T-cell (primary cell): ENCODE measurements at regions not wholly inside any gene's neighbourhood (a gene's known extent, or its start where the extent isn't known, plus 50 kb on each side); places are given as distances from the start of the nearest gene placed in this dataset.

Experiments
- ATAC-seq, 4 experiments: fragments of 200-7000 bp in 3 of 4; fragments of 150-1000 bp in 1 of 4; cut with Tn5 transposase; replicated peaks in 1 of 4; 1 replicate in 3 of 4; 2 replicates in 1 of 4; pipeline ENCODE4 v1.10.0; 2021; ENCODE audit warnings: moderate library complexity in 3 of 4, mild to moderate bottlenecking in 2 of 4, moderate number of reproducible peaks in 1 of 4
- CTCF ChIA-PET, 2 donors: fragments of 300-600 bp; sonication (Branson Sonifier 250); formaldehyde crosslinking; loops; one replicate each; lab custom pipeline; 2022; ENCODE audit warnings: antibody characterized with exemption in 2 of 2; lab: Charles Lee
- POLR2A ChIA-PET, 2 donors: fragments of 300-600 bp; sonication (Branson Sonifier 250); formaldehyde crosslinking; loops; one replicate each; lab custom pipeline; 2022; ENCODE audit warnings: antibody characterized with exemption in 2 of 2; lab: Charles Lee
- DNase-seq, 35 experiments: peaks; one replicate each; pipeline versions ENCODE4 v3.0.0 to v3.0.0-alpha.2; 2013 to 2023
- H3K27ac ChIP-seq: one replicate; pipeline ENCODE4 v1.5.1; 2013; ENCODE audit warnings: low read length
- H3K27me3 ChIP-seq, 2 experiments: replicated peaks in 1 of 2; 1 replicate in 1 of 2; 2 replicates in 1 of 2; pipeline versions ENCODE4 v1.6.1 to v1.7.0; 2013; ENCODE audit warnings: low read length in 1 of 2, mixed read lengths in 1 of 2; ENCODE audit not compliant: control insufficient read depth in 2 of 2, insufficient read depth in 2 of 2; ENCODE audit errors: extremely low read depth in 1 of 2
- H3K36me3 ChIP-seq, 2 donors: 1 replicate in 1 of 2; 2 replicates in 1 of 2; pipeline versions ENCODE4 v1.6.1 to v1.7.0; 2013; ENCODE audit warnings: low read length in 1 of 2; ENCODE audit not compliant: control insufficient read depth in 2 of 2, insufficient read depth in 1 of 2; ENCODE audit errors: extremely low read depth in 1 of 2
- H3K4me1 ChIP-seq, 2 experiments: 1 replicate in 1 of 2; 2 replicates in 1 of 2; pipeline versions ENCODE4 v1.6.1 to v1.7.0; 2013; ENCODE audit warnings: low read length in 2 of 2, mixed read lengths in 1 of 2; ENCODE audit not compliant: insufficient read depth in 2 of 2, control insufficient read depth in 1 of 2; ENCODE audit errors: extremely low read depth in 1 of 2
- H3K4me3 ChIP-seq, 2 donors: 1 replicate in 1 of 2; 2 replicates in 1 of 2; pipeline versions ENCODE4 v1.5.1 to v1.7.0; 2013; ENCODE audit warnings: mild to moderate bottlenecking in 2 of 2, low read length in 1 of 2, moderate library complexity in 1 of 2; ENCODE audit not compliant: control insufficient read depth in 1 of 2; ENCODE audit errors: extremely low read depth in 1 of 2
- H3K9me3 ChIP-seq: 2 replicates; pipeline ENCODE4 v1.7.0; 2013
- H3K27ac Mint-ChIP-seq, 2 donors: one replicate each; pipeline ENCODE4 v1.8.0; 2020 to 2021; ENCODE audit warnings: mild to moderate bottlenecking in 2 of 2, mixed read lengths in 2 of 2
- H3K27me3 Mint-ChIP-seq, 2 donors: one replicate each; pipeline ENCODE4 v1.8.0; 2021 to 2022; ENCODE audit warnings: mixed read lengths in 2 of 2
- H3K36me3 Mint-ChIP-seq: one replicate; pipeline ENCODE4 v1.8.0; 2021; ENCODE audit warnings: mixed read lengths
- H3K4me1 Mint-ChIP-seq, 3 donors: one replicate each; pipeline ENCODE4 v1.8.0; 2020 to 2022; ENCODE audit warnings: mixed read lengths in 3 of 3, mild to moderate bottlenecking in 1 of 3
- H3K4me3 Mint-ChIP-seq, 3 donors: one replicate each; pipeline ENCODE4 v1.8.0; 2020 to 2022; ENCODE audit warnings: mild to moderate bottlenecking in 3 of 3, mixed read lengths in 3 of 3, moderate library complexity in 3 of 3
- H3K9me3 Mint-ChIP-seq, 3 donors: one replicate each; pipeline ENCODE4 v1.8.0; 2020 to 2022; ENCODE audit warnings: mixed read lengths in 3 of 3
- WGBS: methylation state at CpG from one replicate; pipeline ENCODE4 v1.1.5; 2013; ENCODE audit warnings: missing lambda C conversion rate; ENCODE audit not compliant: insufficient coverage; 5-methylcytosine and 5-hydroxymethylcytosine counted together

DNA sequence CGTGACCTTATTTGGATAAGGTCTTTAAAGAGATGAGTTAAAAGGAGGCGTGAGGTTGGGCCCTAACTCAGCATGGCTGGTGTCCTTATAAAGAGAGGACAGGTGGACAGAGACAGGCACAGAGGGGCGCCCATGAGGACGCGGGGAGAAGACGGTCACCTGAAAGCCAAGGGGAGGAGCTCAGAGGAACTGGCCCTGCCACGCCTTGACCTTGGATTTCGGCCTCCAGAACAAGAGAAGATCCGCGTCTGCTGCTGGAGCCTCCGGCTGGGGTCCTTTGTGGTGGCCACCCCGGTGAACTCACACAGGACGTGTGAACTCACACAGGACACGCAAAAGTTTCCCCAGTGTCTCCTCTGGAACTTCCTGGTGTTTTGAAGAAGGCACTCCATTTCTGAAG, 122.7 kb downstream of the SIK1 start:
- Mint-ChIP-seq H3K27me3 (peaks cover 5 to 19% of the 10 kb centered on the region in 2 donors), H3K4me1 (peaks cover 0 to 2% (median 0%) of the 10 kb centered on the region in 3 donors), H3K27ac (no peak overlapping the region), H3K4me3 (no peak overlapping the region), H3K36me3 (no peaks in the 10 kb centered on the region), H3K9me3 (no peaks in the 10 kb centered on the region)
- CTCF ChIA-PET: no interaction called here
- Histone ChIP-seq H3K36me3 (no peaks in the 10 kb centered on the region), H3K4me1 (no peaks in the 10 kb centered on the region), H3K9me3 (no peaks in the 10 kb centered on the region), H3K27ac (no peak overlapping the region), H3K4me3 (no peak overlapping the region), H3K27me3 (peaks cover 0 to 34% of the 10 kb centered on the region in 2 experiments)
- ATAC-seq (no peak), DNase-seq (no peak)
- 88% methylated on average over 14 of the region's 14 CpGs for WGBS
- POLR2A ChIA-PET: no interaction called here

DNA sequence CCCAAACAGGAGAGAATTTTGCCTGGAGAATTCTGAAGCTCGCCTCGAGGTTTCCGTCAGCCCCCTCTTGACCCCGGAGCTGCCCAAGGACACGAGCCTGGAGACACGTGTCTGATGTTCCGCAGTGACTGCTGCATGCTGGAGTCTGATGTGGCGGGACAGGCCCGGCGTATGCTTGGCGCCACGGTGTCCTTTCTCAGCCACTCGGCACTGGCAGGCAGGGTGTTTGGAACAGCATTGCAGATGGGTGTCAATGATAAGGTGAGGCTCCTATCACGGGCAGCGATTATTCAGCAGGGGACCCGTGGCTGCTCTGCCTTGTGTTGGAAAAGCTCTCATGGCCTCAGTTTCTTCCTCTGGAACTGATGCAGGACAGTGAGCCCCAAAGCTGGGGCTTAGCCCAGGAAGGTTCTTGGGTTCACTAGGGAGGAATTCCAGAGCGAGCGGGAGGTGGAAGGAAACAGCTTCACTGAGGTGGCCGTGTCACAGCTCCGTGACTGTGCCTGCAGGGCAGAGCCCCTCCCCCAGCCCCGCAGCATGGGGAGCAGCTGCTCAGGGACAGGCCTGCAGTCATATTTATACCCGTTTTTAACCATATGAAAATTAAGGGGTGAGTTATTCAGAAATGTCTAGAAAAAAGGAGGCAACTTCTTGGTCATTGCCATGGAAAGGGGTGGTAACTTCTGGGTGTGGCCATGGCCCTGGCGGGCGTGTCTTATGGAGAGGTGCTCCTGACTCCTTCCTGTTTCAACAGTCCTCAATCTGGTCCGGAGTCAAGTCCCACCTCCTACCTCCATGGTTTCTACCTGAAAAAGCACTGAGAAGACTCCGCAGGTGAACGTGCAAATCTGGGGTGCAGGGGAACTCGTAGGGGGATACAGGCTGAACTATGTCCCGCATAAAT, 123.4 kb downstream of the SIK1 start:
- Histone ChIP-seq H3K27ac (no peak overlapping the region), H3K9me3 (no peaks in the 10 kb centered on the region), H3K4me1 (no peaks in the 10 kb centered on the region), H3K36me3 (no peaks in the 10 kb centered on the region), H3K27me3 (peaks cover 0 to 37% of the 10 kb centered on the region in 2 experiments), H3K4me3 (no peak overlapping the region)
- Mint-ChIP-seq H3K27me3 (peaks cover 9 to 20% of the 10 kb centered on the region in 2 donors), H3K27ac (no peak overlapping the region), H3K9me3 (no peaks in the 10 kb centered on the region), H3K4me3 (no peak overlapping the region), H3K36me3 (no peaks in the 10 kb centered on the region), H3K4me1 (peaks cover 0 to 2% (median 0%) of the 10 kb centered on the region in 3 donors)
- 68% methylated on average over 24 of the region's 29 CpGs for WGBS
- no peak for ATAC-seq
- POLR2A ChIA-PET: no interaction called here
- no peak for DNase-seq
- CTCF ChIA-PET: no interaction called here

DNA sequence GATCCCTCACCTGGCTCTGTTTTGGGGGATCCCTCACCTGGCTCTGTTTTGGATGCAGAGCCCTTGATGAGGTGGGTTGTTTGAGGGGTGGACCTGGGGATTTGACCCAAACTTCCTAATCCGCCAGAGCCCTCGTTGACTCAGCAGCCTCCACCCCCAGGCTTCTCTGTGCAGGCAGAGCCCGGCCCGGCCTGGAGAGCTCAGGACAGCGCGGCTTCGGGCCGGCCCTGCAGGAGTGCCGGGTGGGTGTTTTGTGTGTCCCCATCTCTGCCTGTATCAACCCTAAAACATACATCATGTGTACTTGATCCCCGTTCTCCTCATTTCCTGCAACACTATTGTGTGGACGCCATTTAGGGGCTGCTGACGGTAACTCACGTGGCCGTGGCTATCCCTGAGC, 124.2 kb downstream of the SIK1 start:
- H3K27ac Mint-ChIP-seq: no peak overlapping the region
- no peak overlapping the region for H3K27ac ChIP-seq
- 82% methylated on average over 14 of the region's 14 CpGs for WGBS
- no peaks in the 10 kb centered on the region for H3K36me3 Mint-ChIP-seq
- H3K4me1 ChIP-seq: no peaks in the 10 kb centered on the region
- no peaks in the 10 kb centered on the region for H3K36me3 ChIP-seq
- no peak for DNase-seq
- peaks cover 0 to 2% (median 0%) of the 10 kb centered on the region in 3 donors for H3K4me1 Mint-ChIP-seq
- no peak overlapping the region for H3K4me3 Mint-ChIP-seq
- ATAC-seq: no peak
- peaks cover 0 to 43% of the 10 kb centered on the region in 2 experiments for H3K27me3 ChIP-seq
- CTCF ChIA-PET: no interaction called here
- no peak overlapping the region for H3K4me3 ChIP-seq
- POLR2A ChIA-PET: no interaction called here
- H3K9me3 ChIP-seq: no peaks in the 10 kb centered on the region
- peaks cover 9 to 21% of the 10 kb centered on the region in 2 donors for H3K27me3 Mint-ChIP-seq
- H3K9me3 Mint-ChIP-seq: no peaks in the 10 kb centered on the region

GRCh38 chr21:43302062-43302700, 124.8 kb downstream of the SIK1 start:
- H3K27ac ChIP-seq: no peak overlapping the region

GRCh38 chr21:43301409-43302061, 125.4 kb downstream of the SIK1 start:
- Mint-ChIP-seq H3K9me3 (no peaks in the 10 kb centered on the region), H3K27ac (no peak overlapping the region), H3K4me1 (no peaks in the 10 kb centered on the region), H3K4me3 (no peak overlapping the region), H3K36me3 (no peaks in the 10 kb centered on the region), H3K27me3 (peaks cover 12 to 21% of the 10 kb centered on the region in 2 donors)
- no peaks in the 10 kb centered on the region for H3K36me3 ChIP-seq
- no peaks in the 10 kb centered on the region for H3K9me3 ChIP-seq
- H3K4me3 ChIP-seq: no peak overlapping the region
- CTCF ChIA-PET: no interaction called here
- peaks cover 0 to 45% of the 10 kb centered on the region in 2 experiments for H3K27me3 ChIP-seq
- WGBS: 79% methylated on average over 16 of the region's 19 CpGs
- H3K4me1 ChIP-seq: no peaks in the 10 kb centered on the region
- ATAC-seq: no peak
- POLR2A ChIA-PET: no interaction called here
- H3K27ac ChIP-seq: no peak overlapping the region
- DNase-seq: no peak

More at GRCh38 chr21:43302062-43302700, 124.8 kb downstream of the SIK1 start:
- 87% methylated on average over 14 of the region's 23 CpGs for WGBS
- no peak overlapping the region for H3K4me3 ChIP-seq
- no peaks in the 10 kb centered on the region for H3K36me3 ChIP-seq
- ATAC-seq: no peak
- Mint-ChIP-seq H3K4me1 (peaks cover 0 to 2% (median 0%) of the 10 kb centered on the region in 3 donors), H3K4me3 (no peak overlapping the region), H3K27me3 (peaks cover 9 to 21% of the 10 kb centered on the region in 2 donors), H3K27ac (no peak overlapping the region), H3K36me3 (no peaks in the 10 kb centered on the region), H3K9me3 (no peaks in the 10 kb centered on the region)
- H3K4me1 ChIP-seq: no peaks in the 10 kb centered on the region
- H3K9me3 ChIP-seq: no peaks in the 10 kb centered on the region
- ChIA-PET POLR2A (no interaction called here), CTCF (no interaction called here)
- H3K27me3 ChIP-seq: peaks cover 0 to 48% of the 10 kb centered on the region in 2 experiments
- DNase-seq: no peak
